ENCODE measurements at regions not wholly inside any gene's neighbourhood (a gene's known extent, or its start where the extent isn't known, plus 50 kb on each side); places are given as distances from the start of the nearest gene placed in this dataset.

DNA sequence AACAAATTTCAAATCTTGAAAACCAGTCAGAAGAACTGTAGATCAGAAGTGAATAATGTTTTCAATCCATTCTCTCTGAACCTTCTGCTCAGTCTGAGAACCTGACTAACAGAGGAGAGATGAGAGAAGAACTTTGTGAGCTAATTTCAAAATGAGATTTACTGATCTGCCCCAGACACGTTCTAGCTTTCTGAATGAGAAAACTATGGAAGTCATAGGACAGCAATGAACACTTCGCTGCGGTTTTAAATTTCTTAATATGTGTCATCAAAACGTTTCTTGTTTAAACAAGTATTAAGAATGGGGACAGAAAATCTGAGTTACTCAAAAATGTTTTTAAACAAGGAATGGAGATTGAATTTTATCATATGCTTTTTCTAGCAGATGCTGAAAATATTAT lies 66.6 kb upstream of the FAR2 start:
- H3K4me3 Mint-ChIP-seq (ENCODE audit: unreplicated experiment), result no peak overlapping the region
- no peak for DNase-seq (ENCODE audit: extremely low spot score, unreplicated experiment)
- no peaks in the 10 kb centered on the region for H3K9me3 Mint-ChIP-seq (ENCODE audit: unreplicated experiment)
- H3K36me3 Mint-ChIP-seq (ENCODE audit: unreplicated experiment), result no peaks in the 10 kb centered on the region
- peaks cover 7% of the 10 kb centered on the region for H3K4me1 Mint-ChIP-seq (ENCODE audit: unreplicated experiment)
- no peak overlapping the region for H3K27ac Mint-ChIP-seq (ENCODE audit: unreplicated experiment)
- no peak for TF ChIP-seq CTCF (IDR thresholded peaks at IDR 0.05)
- H3K27me3 Mint-ChIP-seq (ENCODE audit: unreplicated experiment), result no peaks in the 10 kb centered on the region

GRCh38 chr12:29086325-29087271 lies 62.5 kb upstream of the FAR2 start:
- Mint-ChIP-seq H3K4me1 (ENCODE audit: unreplicated experiment) (peaks cover 7% of the 10 kb centered on the region), H3K27me3 (ENCODE audit: unreplicated experiment) (no peaks in the 10 kb centered on the region), H3K36me3 (ENCODE audit: unreplicated experiment) (no peaks in the 10 kb centered on the region), H3K27ac (ENCODE audit: unreplicated experiment) (no peak overlapping the region), H3K4me3 (ENCODE audit: unreplicated experiment) (no peak overlapping the region), H3K9me3 (ENCODE audit: unreplicated experiment) (peaks cover under 1% of the 10 kb centered on the region)
- no peak for TF ChIP-seq CTCF (IDR thresholded peaks at IDR 0.05)
- no peak for DNase-seq (ENCODE audit: extremely low spot score, unreplicated experiment)

DNA sequence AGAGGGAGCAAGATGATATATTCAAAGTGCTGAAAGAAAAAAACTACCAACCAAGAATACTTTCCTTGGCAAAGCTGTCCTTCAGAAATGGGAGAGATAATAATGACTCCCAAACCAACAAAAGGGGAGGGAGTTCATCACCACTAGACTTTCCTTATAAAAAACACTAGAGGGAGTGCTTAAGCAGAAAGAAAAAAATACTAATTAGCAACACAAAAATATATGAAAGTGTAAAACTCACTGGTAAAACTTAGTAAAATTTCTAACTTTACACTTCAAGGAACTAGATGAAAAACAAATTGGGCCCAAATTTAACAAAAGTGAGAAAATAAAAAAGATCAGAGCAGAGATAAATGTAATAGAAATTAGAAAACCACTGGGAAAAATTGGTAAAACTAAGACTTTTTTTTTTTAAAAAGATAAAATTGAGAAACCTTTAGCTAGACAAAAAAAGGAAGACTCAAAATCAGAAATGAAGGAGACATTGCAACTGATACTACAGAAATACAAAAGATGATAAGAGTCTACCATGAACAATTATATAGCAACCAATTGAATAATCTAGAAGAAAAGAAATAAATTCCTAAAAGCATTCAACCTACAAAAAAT lies 60.4 kb upstream of the FAR2 start:
- Mint-ChIP-seq H3K4me1 (ENCODE audit: unreplicated experiment) (no peaks in the 10 kb centered on the region), H3K27ac (ENCODE audit: unreplicated experiment) (no peak overlapping the region), H3K4me3 (ENCODE audit: unreplicated experiment) (no peak overlapping the region), H3K27me3 (ENCODE audit: unreplicated experiment) (no peaks in the 10 kb centered on the region), H3K9me3 (ENCODE audit: unreplicated experiment) (peaks cover 3% of the 10 kb centered on the region), H3K36me3 (ENCODE audit: unreplicated experiment) (no peaks in the 10 kb centered on the region)
- no peak for DNase-seq (ENCODE audit: extremely low spot score, unreplicated experiment)
- peak; percentile 56 for TF ChIP-seq CTCF (IDR thresholded peaks at IDR 0.05)

Data from osteocyte (in vitro differentiated cells).